GM19043 (cell line): ENCODE measurements at regions not wholly inside any gene's neighbourhood (a gene's known extent, or its start where the extent isn't known, plus 50 kb on each side); places are given as distances from the start of the nearest gene placed in this dataset.
"Not testable (repeated sequence)": the region's sequence is repeated elsewhere in the genome, so short reads cannot be mapped to it uniquely, and the experiment has no call there.

Source experiments
- ATAC-seq: cut with Tn5 transposase; IDR thresholded peaks from one replicate; pipeline ENCODE4 v1.9.1; 2021; ENCODE audit warnings: low read depth; ENCODE audit not compliant: unreplicated experiment

- not testable (repeated sequence) for ATAC-seq
Observed at GRCh38 chr1:843946-844345, 79.8 kb upstream of the SAMD11 start.

GRCh38 chr1:844472-845026 is 79.2 kb upstream of the SAMD11 start:
- no peak for ATAC-seq

- ATAC-seq, result not testable (repeated sequence)
Observed at GRCh38 chr1:845641-846040, 78.1 kb upstream of the SAMD11 start.

- ATAC-seq, result not testable (repeated sequence)
Observed at GRCh38 chr1:849873-850272, 73.8 kb upstream of the SAMD11 start.

GRCh38 chr1:850318-850717 is 73.4 kb upstream of the SAMD11 start:
- not testable (repeated sequence) for ATAC-seq

GRCh38 chr1:851398-851797 is 72.3 kb upstream of the SAMD11 start:
- not testable (repeated sequence) for ATAC-seq

- ATAC-seq, result not testable (repeated sequence)
Observed at GRCh38 chr1:851841-852240, 71.9 kb upstream of the SAMD11 start.

GRCh38 chr1:855202-855981 is 68.3 kb upstream of the SAMD11 start:
- ATAC-seq, result not testable (repeated sequence)

GRCh38 chr1:856541-857057 is 67.1 kb upstream of the SAMD11 start:
- not testable (repeated sequence) for ATAC-seq

GRCh38 chr1:857926-858648 is 65.6 kb upstream of the SAMD11 start:
- not testable (repeated sequence) for ATAC-seq

- ATAC-seq, result not testable (repeated sequence)
Observed at GRCh38 chr1:858649-859041, 65.1 kb upstream of the SAMD11 start.

GRCh38 chr1:860941-861340 is 62.8 kb upstream of the SAMD11 start:
- ATAC-seq, result not testable (repeated sequence)

- no peak for ATAC-seq
Observed at GRCh38 chr1:861714-862113, 62.0 kb upstream of the SAMD11 start.

GRCh38 chr1:862601-863000 is 61.1 kb upstream of the SAMD11 start:
- not testable (repeated sequence) for ATAC-seq

GRCh38 chr1:865633-866032 is 58.1 kb upstream of the SAMD11 start:
- peak; percentile 49 for ATAC-seq

- no peak for ATAC-seq
Observed at GRCh38 chr1:866095-866494, 57.6 kb upstream of the SAMD11 start.

- not testable (repeated sequence) for ATAC-seq
Observed at GRCh38 chr1:866631-867299, 57.0 kb upstream of the SAMD11 start.

- ATAC-seq, result not testable (repeated sequence)
Observed at GRCh38 chr1:867550-867949, 56.2 kb upstream of the SAMD11 start.

- ATAC-seq, result no peak
Observed at GRCh38 chr1:869499-870244, 54.1 kb upstream of the SAMD11 start.
